ENCODE measurements at regions not wholly inside any gene's neighbourhood (a gene's known extent, or its start where the extent isn't known, plus 50 kb on each side); places are given as distances from the start of the nearest gene placed in this dataset.

DNA sequence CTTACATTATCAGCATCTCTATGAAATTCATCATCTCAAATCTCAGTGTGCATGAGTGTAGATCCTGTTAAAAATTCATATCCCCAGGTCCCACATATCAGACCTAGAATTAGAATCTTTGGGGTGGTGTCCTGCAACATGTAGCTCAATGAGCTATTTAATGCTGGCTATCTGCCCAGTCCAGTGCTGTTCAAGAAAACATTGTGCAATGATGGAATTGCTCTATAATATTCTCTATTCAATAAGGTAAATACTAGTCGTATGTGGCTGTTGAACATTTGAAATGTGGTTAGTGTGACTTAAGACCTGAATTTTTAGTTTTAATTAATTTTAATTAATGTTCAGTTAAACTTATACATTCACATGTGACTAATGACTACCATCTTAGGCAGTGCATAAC is 127.4 kb downstream of the NOL4 start:
- TF ChIP-seq, protein P1, sequence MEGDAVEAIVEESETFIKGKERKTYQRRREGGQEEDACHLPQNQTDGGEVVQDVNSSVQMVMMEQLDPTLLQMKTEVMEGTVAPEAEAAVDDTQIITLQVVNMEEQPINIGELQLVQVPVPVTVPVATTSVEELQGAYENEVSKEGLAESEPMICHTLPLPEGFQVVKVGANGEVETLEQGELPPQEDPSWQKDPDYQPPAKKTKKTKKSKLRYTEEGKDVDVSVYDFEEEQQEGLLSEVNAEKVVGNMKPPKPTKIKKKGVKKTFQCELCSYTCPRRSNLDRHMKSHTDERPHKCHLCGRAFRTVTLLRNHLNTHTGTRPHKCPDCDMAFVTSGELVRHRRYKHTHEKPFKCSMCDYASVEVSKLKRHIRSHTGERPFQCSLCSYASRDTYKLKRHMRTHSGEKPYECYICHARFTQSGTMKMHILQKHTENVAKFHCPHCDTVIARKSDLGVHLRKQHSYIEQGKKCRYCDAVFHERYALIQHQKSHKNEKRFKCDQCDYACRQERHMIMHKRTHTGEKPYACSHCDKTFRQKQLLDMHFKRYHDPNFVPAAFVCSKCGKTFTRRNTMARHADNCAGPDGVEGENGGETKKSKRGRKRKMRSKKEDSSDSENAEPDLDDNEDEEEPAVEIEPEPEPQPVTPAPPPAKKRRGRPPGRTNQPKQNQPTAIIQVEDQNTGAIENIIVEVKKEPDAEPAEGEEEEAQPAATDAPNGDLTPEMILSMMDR (IDR thresholded peaks at IDR 0.05), result no peak
- TF ChIP-seq POLR2AphosphoS5 (IDR thresholded peaks at IDR 0.05) (no peak), POLR2A (IDR thresholded peaks at IDR 0.05) (no peak)
